H1 (cell line): ENCODE measurements at regions not wholly inside any gene's neighbourhood (a gene's known extent, or its start where the extent isn't known, plus 50 kb on each side); places are given as distances from the start of the nearest gene placed in this dataset.

Source experiments
- TF ChIP-seq, protein P1 (sequence below), 3 experiments: IDR thresholded peaks; 1 replicate in 2 of 3; 2 replicates in 1 of 3; pipeline versions ENCODE4 v1.5.1 to v1.6.1; 2011; ENCODE audit warnings: low read length in 3 of 3, mild to moderate bottlenecking in 3 of 3, inconsistent platforms in 2 of 3, low read depth in 1 of 3, moderate library complexity in 1 of 3; ENCODE audit not compliant: insufficient read depth in 1 of 3; ENCODE audit errors: control extremely low read depth in 1 of 3

- TF ChIP-seq, protein P1, sequence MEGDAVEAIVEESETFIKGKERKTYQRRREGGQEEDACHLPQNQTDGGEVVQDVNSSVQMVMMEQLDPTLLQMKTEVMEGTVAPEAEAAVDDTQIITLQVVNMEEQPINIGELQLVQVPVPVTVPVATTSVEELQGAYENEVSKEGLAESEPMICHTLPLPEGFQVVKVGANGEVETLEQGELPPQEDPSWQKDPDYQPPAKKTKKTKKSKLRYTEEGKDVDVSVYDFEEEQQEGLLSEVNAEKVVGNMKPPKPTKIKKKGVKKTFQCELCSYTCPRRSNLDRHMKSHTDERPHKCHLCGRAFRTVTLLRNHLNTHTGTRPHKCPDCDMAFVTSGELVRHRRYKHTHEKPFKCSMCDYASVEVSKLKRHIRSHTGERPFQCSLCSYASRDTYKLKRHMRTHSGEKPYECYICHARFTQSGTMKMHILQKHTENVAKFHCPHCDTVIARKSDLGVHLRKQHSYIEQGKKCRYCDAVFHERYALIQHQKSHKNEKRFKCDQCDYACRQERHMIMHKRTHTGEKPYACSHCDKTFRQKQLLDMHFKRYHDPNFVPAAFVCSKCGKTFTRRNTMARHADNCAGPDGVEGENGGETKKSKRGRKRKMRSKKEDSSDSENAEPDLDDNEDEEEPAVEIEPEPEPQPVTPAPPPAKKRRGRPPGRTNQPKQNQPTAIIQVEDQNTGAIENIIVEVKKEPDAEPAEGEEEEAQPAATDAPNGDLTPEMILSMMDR (IDR thresholded peaks at IDR 0.05; ENCODE audit: control extremely low read depth in 1 of 3, insufficient read depth in 1 of 3, low read depth in 1 of 3, low read length in 3 of 3), result no peak
These were observed 91.3 kb upstream of the APC start (continued) for GRCh38 chr5:112646139-112646936.
